ENCODE measurements at regions not wholly inside any gene's neighbourhood (a gene's known extent, or its start where the extent isn't known, plus 50 kb on each side); places are given as distances from the start of the nearest gene placed in this dataset.

DNA sequence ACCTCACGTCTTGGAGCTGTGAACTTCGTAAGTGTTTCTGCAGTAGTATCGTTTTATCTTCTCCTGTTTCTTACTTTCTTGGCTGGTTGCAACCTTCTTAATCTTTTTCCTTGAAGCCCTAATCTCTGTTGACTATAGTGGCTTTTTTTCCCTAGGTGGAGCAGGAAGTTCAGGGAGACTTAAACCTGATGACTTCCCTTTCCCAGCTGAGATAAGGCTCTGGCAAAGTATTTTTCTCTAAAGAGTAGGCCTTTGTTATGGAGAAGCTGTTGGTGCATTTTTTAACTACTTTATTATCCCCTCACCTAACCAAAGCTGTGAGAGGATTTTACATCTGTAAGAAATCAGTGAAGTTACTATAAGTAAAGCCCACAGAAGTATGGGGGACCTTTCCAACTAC is 723.1 kb upstream of the RIOK2 start:
- no peak overlapping the region for H3K4me2 ChIP-seq (ENCODE audit: insufficient read depth in 1 of 2, low read depth in 2 of 2, low read length in 2 of 2)
- FAIRE-seq (peak; percentile 65), DNase-seq (ENCODE audit: low read depth in 1 of 2, low spot score in 2 of 2) (no peak)
- no peak overlapping the region for H2AFZ ChIP-seq (ENCODE audit: low read length)
- peaks cover 0 to 4% (median 2%) of the 10 kb centered on the region in 4 experiments; a peak in 3 of 7 replicates for H3K4me1 ChIP-seq (replicated peaks in 1 of 4; ENCODE audit: control insufficient read depth in 3 of 4, insufficient read depth in 4 of 4, low read length in 3 of 4)
- H3K18ac ChIP-seq (ENCODE audit: extremely low read depth, low read length) = no peak overlapping the region
- no peaks in the 10 kb centered on the region for H4K20me1 ChIP-seq (replicated peaks in 1 of 2; ENCODE audit: control insufficient read depth in 1 of 2, insufficient read depth in 2 of 2, low read length in 2 of 2)
- no peaks in the 10 kb centered on the region for H3K23me2 ChIP-seq (ENCODE audit: low read depth, low read length)
- 45% methylated on average over 3 of the region's 3 CpGs; no CpG with 5 or more reads in 1 of the 2 experiments for WGBS, 2 experiments (ENCODE audit: extremely low coverage in 1 of 2, insufficient coverage in 1 of 2, insufficient read length in 1 of 2, insufficient replicate concordance in 2 of 2, low coverage in 1 of 2, low lambda C conversion rate in 2 of 2, missing lambda C conversion rate in 1 of 2)
- H2BK20ac ChIP-seq (ENCODE audit: low read length) = no peak overlapping the region
- H3K27ac ChIP-seq (ENCODE audit: low read depth, low read length) = no peak overlapping the region
- H3K9me3 ChIP-seq (ENCODE audit: insufficient read depth in 2 of 2, low read depth in 1 of 2, low read length in 1 of 2) = peaks cover 13 to 32% of the 10 kb centered on the region in 2 experiments
- TF ChIP-seq POU5F1 (IDR thresholded peaks at IDR 0.05; ENCODE audit: low read depth, low read length) = peak; percentile 16; the same call in 1 of the 2 replicates
- TF ChIP-seq YY1 (IDR thresholded peaks at IDR 0.05; ENCODE audit: low read depth, low read length) = no peak
- H2BK15ac ChIP-seq (ENCODE audit: low read length) = no peak overlapping the region
- H2BK12ac ChIP-seq (ENCODE audit: low read depth, low read length) = no peak overlapping the region
- no peak overlapping the region for H4K5ac ChIP-seq (ENCODE audit: insufficient read length, low read depth, low read length)
- H3K9ac ChIP-seq (replicated peaks in 1 of 4; ENCODE audit: extremely low read depth in 1 of 4, low read depth in 3 of 4, low read length in 3 of 4) = no peak overlapping the region
- H3K4ac ChIP-seq (replicated peaks; ENCODE audit: insufficient read length, low read depth, low read length) = no peak overlapping the region
- POLR2A ChIA-PET (ENCODE audit: partially characterized antibody) = no interaction called here
- H2AK5ac ChIP-seq (ENCODE audit: low read depth, low read length) = no peak overlapping the region
- CTCF ChIA-PET (ENCODE audit: partially characterized antibody) = no interaction called here
- no peaks in the 10 kb centered on the region for H3K27me3 ChIP-seq (replicated peaks in 1 of 4; ENCODE audit: control insufficient read depth in 3 of 4, extremely low read depth in 1 of 4, insufficient read depth in 3 of 4, low read length in 3 of 4)
- H2BK5ac ChIP-seq (ENCODE audit: low read depth, low read length) = no peak overlapping the region
- no peak overlapping the region for H3K4me3 ChIP-seq (ENCODE audit: extremely low read depth in 1 of 4, insufficient read depth in 2 of 4, low read depth in 3 of 4, low read length in 4 of 4)
- no peaks in the 10 kb centered on the region for H3K79me1 ChIP-seq (ENCODE audit: low read depth, low read length)
- H3K36me3 ChIP-seq (ENCODE audit: control insufficient read depth in 2 of 4, insufficient read depth in 4 of 4, low read length in 3 of 4) = no peaks in the 10 kb centered on the region; a peak in 1 of 8 replicates
- no peak overlapping the region for H3K56ac ChIP-seq (replicated peaks; ENCODE audit: insufficient read length, low read depth, low read length)
- H2BK120ac ChIP-seq (replicated peaks; ENCODE audit: low read depth, low read length) = no peak overlapping the region
- H4K8ac ChIP-seq (ENCODE audit: extremely low read depth, insufficient read depth, low read length) = no peak overlapping the region
- H3K79me2 ChIP-seq (ENCODE audit: control insufficient read depth in 1 of 2, insufficient read depth in 2 of 2, low read length in 2 of 2) = no peaks in the 10 kb centered on the region
- no peak overlapping the region for H3K14ac ChIP-seq (ENCODE audit: insufficient read length)
- no peak overlapping the region for H3K23ac ChIP-seq (ENCODE audit: insufficient read length)
- H4K91ac ChIP-seq (replicated peaks; ENCODE audit: insufficient read length, low read length) = no peak overlapping the region

Data from H1 (cell line).